ENCODE measurements at regions not wholly inside any gene's neighbourhood (a gene's known extent, or its start where the extent isn't known, plus 50 kb on each side); places are given as distances from the start of the nearest gene placed in this dataset.

- no peak for TF ChIP-seq REST (IDR thresholded peaks at IDR 0.05; ENCODE audit: insufficient read depth in 1 of 2, low read depth in 2 of 2, low read length in 1 of 2)
- TF ChIP-seq CTCF (IDR thresholded peaks at IDR 0.05): no peak
- TF ChIP-seq TCF7L2 (IDR thresholded peaks at IDR 0.05; ENCODE audit: low read depth, low read length): no peak
- no peak for TF ChIP-seq POLR2AphosphoS5 (IDR thresholded peaks at IDR 0.05; ENCODE audit: low read depth, low read length)
- no peak for TF ChIP-seq SIN3A (IDR thresholded peaks at IDR 0.05; ENCODE audit: borderline replicate concordance, insufficient read depth, low read depth, low read length)
These were observed 131.1 kb upstream of the SORCS3 start for GRCh38 chr10:104509981-104510380.

Data from Panc1 (cell line).